ENCODE measurements at regions not wholly inside any gene's neighbourhood (a gene's known extent, or its start where the extent isn't known, plus 50 kb on each side); places are given as distances from the start of the nearest gene placed in this dataset.

DNA sequence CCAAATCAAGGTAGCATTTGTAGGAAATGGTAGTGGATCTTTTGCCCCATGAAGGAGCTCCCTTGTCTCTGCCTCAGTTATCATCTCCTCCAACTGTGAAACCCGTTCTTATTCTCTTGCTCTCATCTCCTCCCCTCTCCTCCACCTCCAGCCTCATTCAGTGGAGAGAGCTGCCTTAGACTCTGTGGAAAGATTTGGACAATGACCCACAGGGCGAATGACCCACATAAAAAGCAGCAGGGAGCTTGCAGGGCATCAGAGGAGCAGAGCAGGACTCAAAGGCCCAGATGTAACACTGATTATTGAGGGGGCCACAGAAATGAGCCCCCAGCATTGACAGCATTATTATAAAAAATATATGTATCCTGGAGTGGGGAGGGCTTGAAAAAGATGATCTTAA, 641.1 kb upstream of the CFAP20DC start:
- no peak for TF ChIP-seq POLR2A (IDR thresholded peaks at IDR 0.05)
- TF ChIP-seq, protein P1, sequence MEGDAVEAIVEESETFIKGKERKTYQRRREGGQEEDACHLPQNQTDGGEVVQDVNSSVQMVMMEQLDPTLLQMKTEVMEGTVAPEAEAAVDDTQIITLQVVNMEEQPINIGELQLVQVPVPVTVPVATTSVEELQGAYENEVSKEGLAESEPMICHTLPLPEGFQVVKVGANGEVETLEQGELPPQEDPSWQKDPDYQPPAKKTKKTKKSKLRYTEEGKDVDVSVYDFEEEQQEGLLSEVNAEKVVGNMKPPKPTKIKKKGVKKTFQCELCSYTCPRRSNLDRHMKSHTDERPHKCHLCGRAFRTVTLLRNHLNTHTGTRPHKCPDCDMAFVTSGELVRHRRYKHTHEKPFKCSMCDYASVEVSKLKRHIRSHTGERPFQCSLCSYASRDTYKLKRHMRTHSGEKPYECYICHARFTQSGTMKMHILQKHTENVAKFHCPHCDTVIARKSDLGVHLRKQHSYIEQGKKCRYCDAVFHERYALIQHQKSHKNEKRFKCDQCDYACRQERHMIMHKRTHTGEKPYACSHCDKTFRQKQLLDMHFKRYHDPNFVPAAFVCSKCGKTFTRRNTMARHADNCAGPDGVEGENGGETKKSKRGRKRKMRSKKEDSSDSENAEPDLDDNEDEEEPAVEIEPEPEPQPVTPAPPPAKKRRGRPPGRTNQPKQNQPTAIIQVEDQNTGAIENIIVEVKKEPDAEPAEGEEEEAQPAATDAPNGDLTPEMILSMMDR (IDR thresholded peaks at IDR 0.05), result no peak
